ENCODE measurements at regions not wholly inside any gene's neighbourhood (a gene's known extent, or its start where the extent isn't known, plus 50 kb on each side); places are given as distances from the start of the nearest gene placed in this dataset.
"Not testable (repeated sequence)": the region's sequence is repeated elsewhere in the genome, so short reads cannot be mapped to it uniquely, and the experiment has no call there.

DNA sequence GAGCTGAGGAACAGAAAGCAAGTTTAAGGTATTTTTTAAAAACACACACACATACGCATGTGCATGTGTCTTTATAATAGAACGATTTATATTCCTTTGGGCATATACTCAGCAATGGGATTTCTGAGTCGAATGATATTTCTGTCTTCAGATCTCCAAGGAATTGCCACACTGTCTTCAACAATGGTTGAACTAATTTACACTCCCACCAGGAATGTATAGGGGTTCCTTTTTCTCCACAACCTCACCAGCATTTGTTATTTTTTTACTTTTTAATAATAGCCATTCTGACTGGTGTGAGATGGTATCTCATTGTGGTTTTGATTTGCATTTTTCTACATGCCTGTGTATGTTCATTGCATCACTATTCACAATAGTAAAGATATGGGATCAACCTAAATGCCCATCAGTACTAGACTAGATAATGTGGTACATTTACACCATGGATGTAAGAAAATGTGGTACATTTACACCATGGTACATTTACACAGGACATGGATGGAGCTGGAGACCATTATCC lies 60.3 kb upstream of the MAP3K1 start:
- TF ChIP-seq, protein P1, sequence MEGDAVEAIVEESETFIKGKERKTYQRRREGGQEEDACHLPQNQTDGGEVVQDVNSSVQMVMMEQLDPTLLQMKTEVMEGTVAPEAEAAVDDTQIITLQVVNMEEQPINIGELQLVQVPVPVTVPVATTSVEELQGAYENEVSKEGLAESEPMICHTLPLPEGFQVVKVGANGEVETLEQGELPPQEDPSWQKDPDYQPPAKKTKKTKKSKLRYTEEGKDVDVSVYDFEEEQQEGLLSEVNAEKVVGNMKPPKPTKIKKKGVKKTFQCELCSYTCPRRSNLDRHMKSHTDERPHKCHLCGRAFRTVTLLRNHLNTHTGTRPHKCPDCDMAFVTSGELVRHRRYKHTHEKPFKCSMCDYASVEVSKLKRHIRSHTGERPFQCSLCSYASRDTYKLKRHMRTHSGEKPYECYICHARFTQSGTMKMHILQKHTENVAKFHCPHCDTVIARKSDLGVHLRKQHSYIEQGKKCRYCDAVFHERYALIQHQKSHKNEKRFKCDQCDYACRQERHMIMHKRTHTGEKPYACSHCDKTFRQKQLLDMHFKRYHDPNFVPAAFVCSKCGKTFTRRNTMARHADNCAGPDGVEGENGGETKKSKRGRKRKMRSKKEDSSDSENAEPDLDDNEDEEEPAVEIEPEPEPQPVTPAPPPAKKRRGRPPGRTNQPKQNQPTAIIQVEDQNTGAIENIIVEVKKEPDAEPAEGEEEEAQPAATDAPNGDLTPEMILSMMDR (IDR thresholded peaks at IDR 0.05; ENCODE audit: borderline replicate concordance, insufficient read depth, low read depth, low read length), result no peak
- H3K4me3 ChIP-seq (ENCODE audit: low read depth, low read length), result no peak overlapping the region

DNA sequence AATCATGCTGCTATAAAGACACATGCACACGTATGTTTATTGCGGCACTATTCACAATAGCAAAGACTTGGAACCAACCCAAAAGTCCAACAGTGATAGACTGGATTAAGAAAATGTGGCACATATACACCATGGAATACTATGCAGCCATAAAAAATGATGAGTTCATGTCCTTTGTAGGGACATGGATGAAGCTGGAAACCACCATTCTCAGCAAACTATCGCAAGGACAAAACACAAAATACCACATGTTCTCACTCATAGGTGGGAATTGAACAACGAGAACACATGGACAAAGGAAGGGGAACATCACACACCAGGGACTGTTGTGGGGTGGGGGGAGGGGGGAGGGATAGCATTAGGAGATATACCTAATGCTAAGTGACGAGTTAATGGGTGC lies 61.8 kb upstream of the MAP3K1 start:
- H3K4me3 ChIP-seq (ENCODE audit: low read depth, low read length), result not testable (repeated sequence)

DNA sequence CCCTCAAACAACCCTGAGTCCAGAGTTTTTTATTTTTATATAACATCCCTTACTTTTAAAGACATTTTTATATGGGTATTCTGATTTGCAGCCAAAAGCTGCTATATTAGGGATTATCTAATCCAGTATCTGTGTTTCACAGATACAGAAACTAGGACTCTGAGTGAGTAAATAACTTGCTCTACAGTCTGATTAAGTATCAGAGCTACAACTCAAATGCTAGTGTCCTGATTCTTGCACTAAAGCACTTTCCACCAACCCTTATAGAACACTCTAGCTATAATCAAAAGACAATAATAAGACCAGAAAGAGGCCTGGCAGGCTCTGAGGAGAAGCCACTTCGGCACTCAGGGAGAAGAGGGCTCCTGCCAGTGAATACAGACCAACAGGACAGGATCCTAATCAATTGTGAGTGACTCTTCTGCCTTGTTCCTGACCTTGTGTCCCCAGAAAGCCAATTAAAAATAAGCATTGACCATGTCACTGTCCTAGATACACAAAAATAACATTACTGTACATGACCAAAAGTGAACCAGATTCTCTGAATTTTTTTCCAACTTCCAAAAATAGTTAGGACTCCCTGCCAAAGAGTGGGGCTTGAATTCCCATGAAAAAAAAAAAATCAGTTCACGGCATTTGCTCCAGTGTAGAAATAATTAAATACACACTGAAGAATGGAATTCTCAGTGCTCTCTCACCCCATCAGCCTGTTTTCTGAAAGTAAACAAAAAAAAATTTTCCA lies 63.6 kb upstream of the MAP3K1 start:
- TF ChIP-seq, protein P1 (IDR thresholded peaks at IDR 0.05; ENCODE audit: borderline replicate concordance, insufficient read depth, low read depth, low read length), result no peak
- H3K4me3 ChIP-seq (ENCODE audit: low read depth, low read length), result no peak overlapping the region

DNA sequence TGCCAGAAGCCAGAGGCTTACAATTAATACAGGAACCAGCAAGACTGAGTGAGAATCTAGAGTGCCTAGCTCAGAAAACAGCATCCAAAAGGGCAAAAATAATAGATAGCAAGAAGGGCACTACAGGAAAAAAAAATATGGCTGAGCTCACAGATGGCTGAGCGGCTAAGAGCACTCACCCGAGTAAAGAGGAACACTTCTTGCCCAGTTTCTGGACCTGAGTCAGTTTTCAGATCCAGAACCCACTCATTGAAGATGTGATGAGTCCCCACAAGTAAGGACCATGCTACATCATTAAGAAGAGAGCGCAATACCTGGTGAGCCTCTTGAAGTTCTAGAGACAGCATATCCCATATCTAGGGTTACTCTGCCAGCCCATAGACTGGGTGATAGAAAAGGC lies 65.5 kb upstream of the MAP3K1 start:
- no peak overlapping the region for H3K4me3 ChIP-seq (ENCODE audit: low read depth, low read length)

DNA sequence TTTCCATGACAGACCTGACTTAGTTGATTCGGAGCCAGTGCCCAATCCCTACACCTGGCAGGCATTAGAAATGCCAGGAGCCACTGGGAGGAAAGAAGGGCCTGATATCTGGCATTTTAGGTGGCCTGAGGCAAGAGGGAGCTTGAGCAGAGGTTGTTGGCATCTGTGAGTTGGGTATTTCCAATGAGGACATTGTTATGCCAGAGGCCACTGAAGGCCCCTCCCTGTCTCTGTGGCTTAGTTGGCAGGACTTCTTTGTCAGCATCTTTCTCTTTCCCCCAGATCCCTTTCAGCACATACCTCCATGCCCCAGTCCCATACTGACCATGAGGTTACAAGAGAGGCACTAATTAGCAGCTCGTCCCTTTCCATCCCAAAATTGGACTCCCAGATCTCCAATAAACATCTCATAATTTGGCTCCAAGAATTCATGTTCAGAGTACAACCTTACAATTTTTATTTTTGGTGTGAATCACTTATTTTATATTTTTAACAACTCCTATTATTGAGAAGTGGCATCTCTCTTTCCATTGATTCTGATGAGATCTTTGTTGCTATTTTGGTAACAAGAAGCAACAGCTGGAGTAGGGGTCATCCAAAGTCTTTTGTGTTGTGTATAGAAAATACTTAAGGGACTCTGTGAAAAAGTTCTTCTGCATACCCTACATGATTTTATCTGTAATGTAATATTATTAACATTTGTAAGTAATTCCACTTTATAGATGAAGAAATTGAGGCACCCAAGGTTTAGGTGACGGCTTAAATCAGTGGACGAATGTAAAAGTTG lies 68.6 kb upstream of the MAP3K1 start:
- H3K4me3 ChIP-seq (ENCODE audit: low read depth, low read length), result no peak overlapping the region
- TF ChIP-seq, protein P1 (IDR thresholded peaks at IDR 0.05; ENCODE audit: borderline replicate concordance, insufficient read depth, low read depth, low read length), result no peak

More for the DNA sequence above, 65.5 kb upstream of the MAP3K1 start:
- TF ChIP-seq, protein P1 (IDR thresholded peaks at IDR 0.05; ENCODE audit: borderline replicate concordance, insufficient read depth, low read depth, low read length), result no peak

DNA sequence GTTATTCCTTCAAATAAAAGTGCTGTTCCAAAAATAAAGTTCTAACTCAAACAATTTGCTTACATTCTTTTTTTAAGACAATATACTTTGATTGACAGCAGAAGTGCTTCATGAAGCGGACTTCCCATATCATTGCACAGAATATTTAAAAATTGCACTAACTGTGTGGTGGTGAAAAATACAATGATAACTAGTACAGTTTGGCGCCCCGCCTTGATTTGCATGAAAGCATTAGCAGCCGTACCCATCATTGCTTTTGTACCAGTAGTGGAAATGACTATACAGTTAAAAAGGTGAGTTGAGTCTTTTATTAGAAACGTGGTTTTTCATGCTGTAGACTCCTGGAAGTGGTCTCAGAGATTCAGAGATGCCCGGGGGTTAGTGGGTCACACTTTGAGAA lies 69.5 kb upstream of the MAP3K1 start:
- no peak overlapping the region for H3K4me3 ChIP-seq (ENCODE audit: low read depth, low read length)
- TF ChIP-seq, protein P1 (IDR thresholded peaks at IDR 0.05; ENCODE audit: borderline replicate concordance, insufficient read depth, low read depth, low read length), result no peak

DNA sequence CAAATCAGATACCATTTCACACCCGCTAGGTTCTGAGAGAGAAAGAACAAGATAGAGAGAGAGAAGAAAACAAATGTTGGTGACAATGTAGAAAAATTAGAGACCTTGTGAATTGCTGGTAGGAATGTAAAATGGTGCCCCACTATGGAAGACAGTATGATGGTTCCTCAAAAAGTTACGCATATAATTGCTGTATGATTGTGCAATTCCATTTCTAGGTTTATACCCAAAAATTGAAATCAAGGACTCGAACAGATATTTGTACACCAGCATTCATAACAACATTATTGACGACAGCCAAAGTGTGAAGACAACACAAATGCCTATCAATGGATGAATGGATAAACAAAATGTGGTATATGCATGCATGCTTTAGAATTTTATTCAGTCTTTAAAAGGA lies 74.5 kb upstream of the MAP3K1 start:
- TF ChIP-seq, protein P1 (IDR thresholded peaks at IDR 0.05; ENCODE audit: borderline replicate concordance, insufficient read depth, low read depth, low read length), result no peak
- H3K4me3 ChIP-seq (ENCODE audit: low read depth, low read length), result no peak overlapping the region

Data from GM12875 (cell line).